Activated CD8-positive, alpha-beta memory T cell treated with anti-CD3 and anti-CD28 coated beads, Interleukin-2, amount 50 U/mL, for 24 hours (primary cell): ENCODE measurements at regions not wholly inside any gene's neighbourhood (a gene's known extent, or its start where the extent isn't known, plus 50 kb on each side); places are given as distances from the start of the nearest gene placed in this dataset.

Experiments
- DNase-seq: peaks from one replicate; pipeline ENCODE4 v3.0.0-alpha.2; 2020; ENCODE audit errors: extremely low read depth

GRCh38 chr3:107309312-107309711 is 67.9 kb upstream of the CCDC54 start:
- no peak for DNase-seq

GRCh38 chr3:107313711-107314110 is 63.5 kb upstream of the CCDC54 start:
- no peak for DNase-seq

GRCh38 chr3:107315141-107315540 is 62.1 kb upstream of the CCDC54 start:
- DNase-seq = no peak

DNA sequence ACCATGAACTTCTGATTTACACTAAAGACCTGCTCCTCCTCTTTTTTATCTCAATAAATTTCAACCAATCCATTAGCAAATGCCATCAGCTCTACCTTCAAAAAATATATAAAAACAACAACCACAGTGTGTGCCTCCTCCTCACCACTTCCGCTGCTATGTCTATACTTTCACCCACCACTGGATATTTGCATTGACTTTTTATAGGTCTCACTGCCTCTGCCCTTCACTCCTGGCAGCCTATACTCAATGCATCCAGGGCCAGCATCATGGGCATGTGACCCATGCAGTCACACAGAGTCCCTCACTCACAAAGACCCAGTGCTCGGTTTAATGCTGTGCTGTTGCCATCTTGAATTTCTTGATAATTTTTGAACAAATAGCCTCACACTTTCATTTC is 53.5 kb upstream of the CCDC54 start:
- DNase-seq = no peak

- no peak for DNase-seq
Observed at GRCh38 chr3:107325446-107325845, 51.8 kb upstream of the CCDC54 start.
